HCT116 (cell line): ENCODE measurements at regions not wholly inside any gene's neighbourhood (a gene's known extent, or its start where the extent isn't known, plus 50 kb on each side); places are given as distances from the start of the nearest gene placed in this dataset.
A peak's percentile ranks its signal among the peaks of the same experiment; 100 is the strongest.

Experiments used
- ATAC-seq: fragments of 200-7000 bp; cut with Tn5 transposase; 2 replicates; pipeline ENCODE4 v1.9.1; 2020; ENCODE audit warnings: mild to moderate bottlenecking, moderate library complexity
- BruUV-seq: library from RNA; stranded (reverse); fragments of 400-500 nt; replicated peaks from 2 replicates; lab custom pipeline; 2021; lab: Mats Ljungman, UMichigan
- CTCF ChIA-PET: fragments of 300-600 bp; sonication (Branson Sonifier 250); formaldehyde crosslinking; loops from one replicate; lab custom pipeline; 2021; ENCODE audit warnings: antibody characterized with exemption; lab: Charles Lee
- POLR2A ChIA-PET: fragments of 300-600, 350-600 bp; sonication (Branson Sonifier 250); formaldehyde crosslinking; loops from one replicate; lab custom pipeline; 2021; ENCODE audit warnings: antibody characterized with exemption; lab: Charles Lee
- RAD21 ChIA-PET, 2 experiments: fragments of 300-600 bp; sonication (Branson Sonifier 250); formaldehyde crosslinking; loops; one replicate each; lab custom pipeline; 2023; ENCODE audit warnings: low total read pairs in 2 of 2; ENCODE audit not compliant: uncharacterized antibody in 2 of 2, unreplicated experiment in 2 of 2, low non-redundant PET in 1 of 2; lab: Charles Lee
- DNase-seq: peaks from one replicate; pipeline ENCODE4 v3.0.0-alpha.2; 2010; ENCODE audit warnings: low read depth, low spot score
- H2AFZ ChIP-seq: fragments of 200-600 bp; shearing (Covaris generic), sonication (generic); 2 replicates; pipeline ENCODE4 v1.6.1; 2017; ENCODE audit warnings: low read depth, mixed run types, mixed read lengths, antibody characterized with exemption, low read length; ENCODE audit not compliant: poor library complexity, severe bottlenecking
- H3K27ac ChIP-seq: 2 replicates; pipeline ENCODE4 v1.5.1; 2012; ENCODE audit warnings: low read depth, low read length
- H3K27me3 ChIP-seq: fragments of 200-600 bp; sonication (generic); 2 replicates; pipeline ENCODE4 v1.6.1; 2016; ENCODE audit warnings: mixed run types, low read length, mixed read lengths; ENCODE audit not compliant: insufficient read depth
- H3K36me3 ChIP-seq, 2 experiments: fragments of 200-500 bp in 1 of 2; fragments of 200-600 bp in 1 of 2; sonication (Bioruptor generic) in 1 of 2; sonication (generic) in 1 of 2; 2 replicates each; pipeline versions ENCODE4 v1.5.1 to v1.6.1; 2014 to 2016; ENCODE audit warnings: low read length in 2 of 2, inconsistent platforms in 1 of 2, mixed read lengths in 1 of 2, mixed run types in 1 of 2; ENCODE audit not compliant: insufficient read depth in 2 of 2, control insufficient read depth in 1 of 2
- H3K4me1 ChIP-seq, 2 experiments: fragments of 200-600 bp in 1 of 2; sonication (generic) in 1 of 2; 2 replicates each; pipeline versions ENCODE4 v1.5.1 to v1.6.1; 2012 to 2017; ENCODE audit warnings: low read length in 2 of 2, inconsistent platforms in 1 of 2, mild to moderate bottlenecking in 1 of 2, mixed read lengths in 1 of 2, mixed run types in 1 of 2, moderate library complexity in 1 of 2; ENCODE audit not compliant: insufficient read depth in 2 of 2, control insufficient read depth in 1 of 2
- H3K4me2 ChIP-seq: fragments of 200-600 bp; sonication (generic); 2 replicates; pipeline ENCODE4 v1.6.1; 2017; ENCODE audit warnings: mixed run types, low read length, mixed read lengths
- H3K4me3 ChIP-seq, 2 experiments: fragments of 200-600 bp in 1 of 2; sonication (generic) in 1 of 2; replicated peaks in 1 of 2; 2 replicates each; pipeline ENCODE4 v1.5.1; 2011 to 2016; ENCODE audit warnings: low read length in 2 of 2, control low read depth in 1 of 2, low read depth in 1 of 2, mild to moderate bottlenecking in 1 of 2, mixed read lengths in 1 of 2, mixed run types in 1 of 2
- H3K79me2 ChIP-seq: fragments of 200-600 bp; sonication (generic); 2 replicates; pipeline ENCODE4 v1.6.1; 2017; ENCODE audit warnings: mild to moderate bottlenecking, mixed run types, low read length, moderate library complexity, mixed read lengths; ENCODE audit not compliant: insufficient read depth
- H3K9ac ChIP-seq: fragments of 200-600 bp; sonication (generic); 2 replicates; pipeline ENCODE4 v1.6.1; 2016; ENCODE audit warnings: low read length, mixed read lengths
- H3K9me2 ChIP-seq: fragments of 200-600 bp; sonication (generic), shearing (Covaris generic); 2 replicates; pipeline ENCODE4 v1.6.1; 2017; ENCODE audit warnings: mixed run types, mild to moderate bottlenecking, moderate library complexity; ENCODE audit not compliant: insufficient read depth
- H3K9me3 ChIP-seq, 2 experiments: fragments of 200-500 bp in 1 of 2; fragments of 200-600 bp in 1 of 2; sonication (Bioruptor generic) in 1 of 2; sonication (generic) in 1 of 2; 2 replicates each; pipeline ENCODE4 v1.6.1; 2014 to 2017; ENCODE audit warnings: low read length in 2 of 2, mixed read lengths in 2 of 2, inconsistent platforms in 1 of 2, low read depth in 1 of 2, mild to moderate bottlenecking in 1 of 2, mixed run types in 1 of 2, moderate library complexity in 1 of 2; ENCODE audit not compliant: control insufficient read depth in 1 of 2, insufficient read depth in 1 of 2
- H4K20me1 ChIP-seq: fragments of 200-600 bp; sonication (generic), shearing (Covaris generic); 2 replicates; pipeline ENCODE4 v1.6.1; 2017; ENCODE audit warnings: mixed run types, mild to moderate bottlenecking, moderate library complexity; ENCODE audit not compliant: insufficient read depth
- CBX3 ChIP-seq: IDR thresholded peaks from 2 replicates; pipeline ENCODE4 v1.6.1; 2012; ENCODE audit warnings: low read depth
- CEBPB ChIP-seq: IDR thresholded peaks from 2 replicates; pipeline ENCODE4 v1.6.1; 2012; ENCODE audit warnings: low read depth
- ELF1 ChIP-seq: IDR thresholded peaks from 2 replicates; pipeline ENCODE4 v1.6.1; 2012; ENCODE audit warnings: low read depth, borderline replicate concordance
- EZH2 ChIP-seq: fragments of 200-600 bp; sonication (generic); IDR thresholded peaks from 2 replicates; pipeline ENCODE4 v1.6.1; 2017; ENCODE audit warnings: antibody characterized with exemption, mixed run types
- EZH2phosphoT487 ChIP-seq: fragments of 200-600 bp; IDR thresholded peaks from 2 replicates; pipeline ENCODE4 v1.6.1; 2018; ENCODE audit warnings: antibody characterized with exemption, borderline replicate concordance
- FOSL1 ChIP-seq: IDR thresholded peaks from 2 replicates; pipeline ENCODE4 v1.6.1; 2012; ENCODE audit warnings: low read depth
- JUND ChIP-seq: IDR thresholded peaks from 2 replicates; pipeline ENCODE4 v1.6.1; 2012
- POLR2A ChIP-seq: IDR thresholded peaks from 2 replicates; pipeline ENCODE4 v1.7.0; 2011; ENCODE audit warnings: borderline replicate concordance; ENCODE audit not compliant: insufficient read depth, insufficient read length; ENCODE audit errors: extremely low read depth
- RAD21 ChIP-seq: IDR thresholded peaks from 2 replicates; pipeline ENCODE4 v1.6.1; 2012; ENCODE audit warnings: low read depth, mild to moderate bottlenecking
- SIN3A ChIP-seq: IDR thresholded peaks from 2 replicates; pipeline ENCODE4 v1.6.1; 2012; ENCODE audit warnings: low read depth
- SRF ChIP-seq: IDR thresholded peaks from 2 replicates; pipeline ENCODE4 v1.6.1; 2012; ENCODE audit warnings: low read depth
- TCF7L2 ChIP-seq: IDR thresholded peaks from 2 replicates; pipeline ENCODE4 v1.7.0; 2011; ENCODE audit warnings: borderline replicate concordance, inconsistent platforms; ENCODE audit not compliant: insufficient read depth, insufficient read length; ENCODE audit errors: extremely low read depth
- ZFX ChIP-seq: fragments of 450-650 bp; IDR thresholded peaks from 2 replicates; pipeline ENCODE4 v1.6.1; 2017
- ZNF274 ChIP-seq: fragments of 200-500 bp; sonication (Bioruptor generic); IDR thresholded peaks from 2 replicates; pipeline ENCODE4 v1.6.1; 2014; ENCODE audit warnings: mild to moderate bottlenecking, low read depth, low read length, inconsistent platforms
- intact Hi-C: fragments of 100-400 bp; cut with micrococcal nuclease; formaldehyde crosslinking; loops from 2 replicates; pipeline ENCODE4 v1.10.0; 2022
- TF ChIP-seq, protein P1 (sequence below): IDR thresholded peaks from 2 replicates; pipeline ENCODE4 v1.6.1; 2011; ENCODE audit warnings: mild to moderate bottlenecking, low read length, moderate library complexity; ENCODE audit not compliant: insufficient replicate concordance; ENCODE audit errors: extremely low read depth
- TF ChIP-seq, protein P2 (sequence below): IDR thresholded peaks from 2 replicates; pipeline ENCODE4 v1.6.1; 2012; ENCODE audit warnings: low read depth

DNA sequence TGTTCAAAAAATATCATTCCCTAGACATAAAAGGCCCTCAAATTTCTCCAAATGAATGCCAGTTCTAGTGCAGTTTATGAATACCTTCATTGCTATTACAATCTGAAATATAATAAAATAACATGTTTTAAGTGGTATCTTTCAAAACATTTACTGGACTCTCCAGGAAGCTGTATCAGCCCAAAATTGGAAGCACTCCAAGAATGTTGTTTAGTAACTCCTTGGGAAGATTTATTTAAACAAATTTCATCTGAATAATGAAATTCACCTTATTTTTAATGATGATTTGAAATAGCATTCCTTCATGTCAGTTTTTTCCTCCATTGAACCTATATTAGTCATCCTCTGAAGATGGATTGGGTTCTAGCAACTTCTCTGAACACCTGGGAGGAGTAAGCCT is 217.2 kb upstream of the PCDH18 start:
- Histone ChIP-seq H3K9ac (no peak overlapping the region), H2AFZ (peak overlapping the region; percentile 58), H3K9me2 (no peaks in the 10 kb centered on the region), H4K20me1 (no peaks in the 10 kb centered on the region), H3K9me3 (no peaks in the 10 kb centered on the region), H3K27ac (no peak overlapping the region), H3K4me3 (no peak overlapping the region), H3K79me2 (no peaks in the 10 kb centered on the region), H3K4me1 (no peaks in the 10 kb centered on the region; a peak in 1 of 4 replicates)
- intact Hi-C loops: no loop called here
- POLR2A ChIA-PET: no interaction called here
- ATAC-seq: no peak
- TF ChIP-seq POLR2A (no peak), RAD21 (no peak), SIN3A (no peak), SRF (no peak), EZH2 (no peak), ZNF274 (no peak)
- TF ChIP-seq, protein P1, sequence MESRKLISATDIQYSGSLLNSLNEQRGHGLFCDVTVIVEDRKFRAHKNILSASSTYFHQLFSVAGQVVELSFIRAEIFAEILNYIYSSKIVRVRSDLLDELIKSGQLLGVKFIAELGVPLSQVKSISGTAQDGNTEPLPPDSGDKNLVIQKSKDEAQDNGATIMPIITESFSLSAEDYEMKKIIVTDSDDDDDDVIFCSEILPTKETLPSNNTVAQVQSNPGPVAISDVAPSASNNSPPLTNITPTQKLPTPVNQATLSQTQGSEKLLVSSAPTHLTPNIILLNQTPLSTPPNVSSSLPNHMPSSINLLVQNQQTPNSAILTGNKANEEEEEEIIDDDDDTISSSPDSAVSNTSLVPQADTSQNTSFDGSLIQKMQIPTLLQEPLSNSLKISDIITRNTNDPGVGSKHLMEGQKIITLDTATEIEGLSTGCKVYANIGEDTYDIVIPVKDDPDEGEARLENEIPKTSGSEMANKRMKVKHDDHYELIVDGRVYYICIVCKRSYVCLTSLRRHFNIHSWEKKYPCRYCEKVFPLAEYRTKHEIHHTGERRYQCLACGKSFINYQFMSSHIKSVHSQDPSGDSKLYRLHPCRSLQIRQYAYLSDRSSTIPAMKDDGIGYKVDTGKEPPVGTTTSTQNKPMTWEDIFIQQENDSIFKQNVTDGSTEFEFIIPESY: no peak
- TF ChIP-seq, all 23 proteins: peak for 0
- Histone ChIP-seq H3K27me3 (no peaks in the 10 kb centered on the region), H3K36me3 (no peaks in the 10 kb centered on the region), H3K4me2 (no peak overlapping the region)
- CTCF ChIA-PET: no interaction called here
- RAD21 ChIA-PET: no interaction called here
- no TSS peak for BruUV-seq
- DNase-seq: no peak

DNA sequence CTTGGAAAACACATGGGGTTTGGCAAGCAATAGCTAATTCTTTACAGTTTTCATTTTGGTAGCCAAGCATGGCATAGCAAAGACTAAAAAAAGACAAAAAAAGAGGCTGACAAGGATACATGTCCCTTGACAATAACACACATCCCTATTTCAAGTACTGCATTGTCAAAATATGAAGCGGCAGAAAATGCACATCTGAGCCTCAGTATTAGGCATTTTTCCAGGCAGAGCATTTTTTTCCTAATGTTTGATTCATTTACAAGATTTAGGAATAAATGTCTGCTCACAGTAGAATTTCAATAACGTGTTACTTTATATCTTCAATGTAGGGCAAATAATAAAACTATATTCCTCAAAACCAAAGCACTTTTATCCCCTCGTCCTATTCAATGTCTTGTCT is 216.3 kb upstream of the PCDH18 start:
- Histone ChIP-seq H3K79me2 (no peaks in the 10 kb centered on the region), H3K9ac (no peak overlapping the region), H3K9me2 (no peaks in the 10 kb centered on the region), H3K27me3 (no peaks in the 10 kb centered on the region), H3K4me1 (no peaks in the 10 kb centered on the region), H3K36me3 (no peaks in the 10 kb centered on the region), H3K4me2 (no peak overlapping the region), H2AFZ (peak overlapping the region; percentile 58), H4K20me1 (no peaks in the 10 kb centered on the region), H3K4me3 (no peak overlapping the region), H3K9me3 (no peaks in the 10 kb centered on the region), H3K27ac (no peak overlapping the region)
- intact Hi-C loops: no loop called here
- ChIA-PET CTCF (no interaction called here), RAD21 (no interaction called here), POLR2A (no interaction called here)
- no TSS peak for BruUV-seq
- DNase-seq (no peak), ATAC-seq (no peak)
- no peak for TF ChIP-seq CEBPB
- no peak for TF ChIP-seq TCF7L2
- TF ChIP-seq ELF1: no peak
- TF ChIP-seq FOSL1: no peak
- no peak for TF ChIP-seq EZH2
- no peak for TF ChIP-seq JUND
- no peak for TF ChIP-seq POLR2A
- no peak for TF ChIP-seq EZH2phosphoT487
- no peak for TF ChIP-seq ZFX
- no peak for TF ChIP-seq CBX3
- TF ChIP-seq, protein P2, sequence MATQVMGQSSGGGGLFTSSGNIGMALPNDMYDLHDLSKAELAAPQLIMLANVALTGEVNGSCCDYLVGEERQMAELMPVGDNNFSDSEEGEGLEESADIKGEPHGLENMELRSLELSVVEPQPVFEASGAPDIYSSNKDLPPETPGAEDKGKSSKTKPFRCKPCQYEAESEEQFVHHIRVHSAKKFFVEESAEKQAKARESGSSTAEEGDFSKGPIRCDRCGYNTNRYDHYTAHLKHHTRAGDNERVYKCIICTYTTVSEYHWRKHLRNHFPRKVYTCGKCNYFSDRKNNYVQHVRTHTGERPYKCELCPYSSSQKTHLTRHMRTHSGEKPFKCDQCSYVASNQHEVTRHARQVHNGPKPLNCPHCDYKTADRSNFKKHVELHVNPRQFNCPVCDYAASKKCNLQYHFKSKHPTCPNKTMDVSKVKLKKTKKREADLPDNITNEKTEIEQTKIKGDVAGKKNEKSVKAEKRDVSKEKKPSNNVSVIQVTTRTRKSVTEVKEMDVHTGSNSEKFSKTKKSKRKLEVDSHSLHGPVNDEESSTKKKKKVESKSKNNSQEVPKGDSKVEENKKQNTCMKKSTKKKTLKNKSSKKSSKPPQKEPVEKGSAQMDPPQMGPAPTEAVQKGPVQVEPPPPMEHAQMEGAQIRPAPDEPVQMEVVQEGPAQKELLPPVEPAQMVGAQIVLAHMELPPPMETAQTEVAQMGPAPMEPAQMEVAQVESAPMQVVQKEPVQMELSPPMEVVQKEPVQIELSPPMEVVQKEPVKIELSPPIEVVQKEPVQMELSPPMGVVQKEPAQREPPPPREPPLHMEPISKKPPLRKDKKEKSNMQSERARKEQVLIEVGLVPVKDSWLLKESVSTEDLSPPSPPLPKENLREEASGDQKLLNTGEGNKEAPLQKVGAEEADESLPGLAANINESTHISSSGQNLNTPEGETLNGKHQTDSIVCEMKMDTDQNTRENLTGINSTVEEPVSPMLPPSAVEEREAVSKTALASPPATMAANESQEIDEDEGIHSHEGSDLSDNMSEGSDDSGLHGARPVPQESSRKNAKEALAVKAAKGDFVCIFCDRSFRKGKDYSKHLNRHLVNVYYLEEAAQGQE: no peak
